LNCAP (cell line): ENCODE measurements at regions not wholly inside any gene's neighbourhood (a gene's known extent, or its start where the extent isn't known, plus 50 kb on each side); places are given as distances from the start of the nearest gene placed in this dataset.

ENCODE experiments used
- TF ChIP-seq, protein P1 (sequence below): fragments of 450-650 bp; IDR thresholded peaks from 2 replicates; pipeline ENCODE4 v1.5.1; 2017; ENCODE audit warnings: mild to moderate bottlenecking

DNA sequence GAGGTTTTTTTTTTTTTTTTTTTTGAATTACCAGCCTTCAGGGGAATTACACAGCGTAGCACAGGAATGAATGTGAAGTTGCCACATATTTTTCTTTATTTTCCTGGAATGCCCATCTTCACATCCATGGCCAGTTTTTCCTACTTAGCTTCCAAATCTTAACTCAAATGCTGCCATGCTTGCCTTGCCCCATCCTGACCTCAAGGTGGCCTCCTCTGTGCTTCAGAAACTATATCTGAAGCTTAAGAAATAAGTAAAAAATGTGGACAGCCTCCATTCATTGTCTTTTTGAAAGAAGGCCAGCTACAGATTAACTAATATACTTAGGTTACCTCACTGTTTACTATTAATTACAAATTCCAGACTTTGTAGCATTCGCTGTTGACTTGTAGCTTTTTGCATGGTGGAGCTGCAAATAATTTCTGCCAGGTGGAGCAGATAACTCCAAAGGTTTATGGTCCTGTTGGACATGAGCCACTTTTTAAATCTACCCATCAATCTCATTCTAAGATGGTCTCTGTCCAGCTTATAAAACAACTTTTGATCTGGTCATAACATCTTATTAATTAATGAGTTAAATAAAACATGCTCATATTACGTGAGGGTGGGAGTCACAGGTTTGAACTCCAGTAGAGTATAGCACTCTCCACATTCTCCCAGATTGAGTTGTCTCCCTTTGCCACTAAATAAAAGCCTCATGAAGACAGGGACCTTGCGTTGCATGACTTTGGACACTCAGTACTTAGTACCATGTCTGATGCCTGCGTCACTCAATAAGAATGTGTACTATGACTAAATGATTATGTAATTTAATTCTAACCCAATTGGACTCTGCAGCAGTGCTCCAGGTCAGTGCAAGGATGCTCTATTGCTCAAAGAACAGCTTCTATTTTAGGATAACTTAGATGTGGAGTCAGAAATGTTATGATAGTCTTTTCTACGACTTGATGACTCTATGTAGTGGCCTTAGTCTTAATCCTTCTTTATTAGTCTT is 678.6 kb upstream of the CITED2 start:
- TF ChIP-seq, protein P1, sequence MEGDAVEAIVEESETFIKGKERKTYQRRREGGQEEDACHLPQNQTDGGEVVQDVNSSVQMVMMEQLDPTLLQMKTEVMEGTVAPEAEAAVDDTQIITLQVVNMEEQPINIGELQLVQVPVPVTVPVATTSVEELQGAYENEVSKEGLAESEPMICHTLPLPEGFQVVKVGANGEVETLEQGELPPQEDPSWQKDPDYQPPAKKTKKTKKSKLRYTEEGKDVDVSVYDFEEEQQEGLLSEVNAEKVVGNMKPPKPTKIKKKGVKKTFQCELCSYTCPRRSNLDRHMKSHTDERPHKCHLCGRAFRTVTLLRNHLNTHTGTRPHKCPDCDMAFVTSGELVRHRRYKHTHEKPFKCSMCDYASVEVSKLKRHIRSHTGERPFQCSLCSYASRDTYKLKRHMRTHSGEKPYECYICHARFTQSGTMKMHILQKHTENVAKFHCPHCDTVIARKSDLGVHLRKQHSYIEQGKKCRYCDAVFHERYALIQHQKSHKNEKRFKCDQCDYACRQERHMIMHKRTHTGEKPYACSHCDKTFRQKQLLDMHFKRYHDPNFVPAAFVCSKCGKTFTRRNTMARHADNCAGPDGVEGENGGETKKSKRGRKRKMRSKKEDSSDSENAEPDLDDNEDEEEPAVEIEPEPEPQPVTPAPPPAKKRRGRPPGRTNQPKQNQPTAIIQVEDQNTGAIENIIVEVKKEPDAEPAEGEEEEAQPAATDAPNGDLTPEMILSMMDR = peak; percentile 68; the same call in 1 of the 2 replicates

DNA sequence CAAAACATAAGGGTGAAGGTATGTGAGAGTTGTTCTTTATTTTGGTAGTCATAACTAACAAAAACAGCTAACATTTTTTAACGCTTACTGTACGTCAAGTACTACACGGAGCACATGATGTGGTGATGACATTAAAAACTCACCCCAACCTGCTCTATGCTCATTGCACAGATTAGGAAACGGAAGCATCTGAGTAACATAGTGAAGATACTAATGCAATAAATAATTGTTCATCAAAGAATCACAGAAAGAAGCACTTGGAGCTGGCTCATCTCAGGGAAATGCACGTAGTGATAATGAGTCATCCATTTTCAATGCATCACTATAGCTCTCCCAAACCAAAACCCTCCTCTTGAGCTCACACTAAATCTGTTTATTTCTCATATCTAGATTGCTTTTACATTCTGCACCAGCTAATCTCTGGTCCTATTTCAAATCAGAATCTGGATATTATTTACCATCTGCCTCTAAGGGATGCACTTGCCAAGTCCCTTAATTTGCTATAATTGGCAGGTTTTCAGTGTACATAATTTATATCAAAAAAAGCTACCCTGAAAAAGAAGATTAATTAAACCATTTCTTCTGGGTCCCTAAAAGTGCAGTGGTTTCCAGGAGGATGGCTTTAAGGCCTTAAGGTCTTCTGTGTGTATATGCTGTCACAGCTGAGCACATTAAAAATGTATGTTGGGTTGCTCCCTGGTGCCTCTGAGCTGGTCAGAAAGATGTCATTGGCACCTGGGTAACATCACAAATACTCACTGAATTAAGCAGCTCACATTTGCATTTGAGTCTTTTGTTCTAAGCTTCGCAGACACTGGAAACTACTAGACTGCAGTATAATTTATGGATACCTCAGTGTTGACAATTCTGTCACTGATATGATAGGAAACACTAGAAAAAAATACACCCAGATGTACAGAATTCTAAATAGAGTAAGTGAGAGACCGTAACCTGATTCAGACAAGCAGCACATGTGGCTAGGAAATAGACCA is 677.4 kb upstream of the CITED2 start:
- TF ChIP-seq, protein P1 = no peak

DNA sequence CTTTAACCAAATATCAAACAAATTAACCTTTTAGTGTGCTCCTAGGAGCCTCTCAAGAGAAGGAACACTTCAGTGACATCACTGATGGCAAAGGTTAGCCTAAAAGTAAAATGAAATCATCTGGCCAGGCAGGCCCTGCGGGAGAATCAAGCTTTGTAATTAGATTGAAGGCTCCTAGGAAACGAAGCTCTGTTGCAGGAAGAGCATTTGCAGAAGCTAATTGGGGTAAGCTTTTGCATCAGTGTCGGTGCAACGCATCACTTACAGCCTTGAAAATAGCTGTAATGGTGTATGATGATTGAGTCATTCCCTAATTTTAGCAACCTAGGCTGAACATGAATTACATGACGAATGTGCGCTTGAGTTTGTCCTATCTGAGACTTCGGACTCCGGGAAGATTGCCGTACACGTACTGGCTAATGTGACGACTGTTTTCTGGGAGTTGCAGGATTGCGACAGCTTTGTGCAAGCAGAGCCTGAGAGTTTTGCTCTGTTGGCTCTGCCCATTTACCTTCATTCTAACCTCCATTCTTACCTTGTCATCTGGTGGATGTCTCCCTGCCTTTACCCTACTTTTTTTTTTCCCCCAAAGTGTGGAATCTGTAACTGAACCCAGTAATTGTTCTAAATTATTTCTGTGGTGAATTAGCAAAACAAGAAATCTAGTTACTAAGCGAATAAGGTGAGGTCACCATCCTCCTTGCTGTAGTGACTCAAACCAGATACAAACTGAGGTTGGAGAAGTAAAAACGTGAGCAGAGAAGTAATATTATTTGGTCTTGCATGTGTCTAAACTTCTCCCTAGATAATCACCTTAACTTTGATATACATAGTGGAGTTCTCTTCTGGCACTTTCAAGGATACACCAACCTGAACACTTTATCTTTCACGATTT is 675.9 kb upstream of the CITED2 start:
- TF ChIP-seq, protein P1 = no peak

DNA sequence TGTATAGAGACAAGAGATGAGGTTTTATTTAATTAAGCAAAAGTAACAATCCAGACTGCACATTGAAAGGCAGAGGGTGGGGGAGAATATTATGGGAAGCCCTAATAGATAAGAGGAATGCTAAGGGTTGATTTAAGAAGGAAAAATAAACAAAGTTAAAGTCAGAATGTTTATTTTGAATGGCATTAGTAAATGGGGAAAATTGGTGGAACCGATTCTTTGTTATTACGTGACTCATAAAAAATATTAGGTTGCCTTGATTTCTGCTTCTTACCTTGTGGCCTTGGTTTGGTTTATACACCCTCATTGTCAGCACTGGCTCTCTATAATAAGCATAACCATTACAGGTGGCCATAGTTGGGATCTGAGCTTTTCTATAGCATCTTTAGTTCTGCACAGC is 674.8 kb upstream of the CITED2 start:
- TF ChIP-seq, protein P1 = no peak

DNA sequence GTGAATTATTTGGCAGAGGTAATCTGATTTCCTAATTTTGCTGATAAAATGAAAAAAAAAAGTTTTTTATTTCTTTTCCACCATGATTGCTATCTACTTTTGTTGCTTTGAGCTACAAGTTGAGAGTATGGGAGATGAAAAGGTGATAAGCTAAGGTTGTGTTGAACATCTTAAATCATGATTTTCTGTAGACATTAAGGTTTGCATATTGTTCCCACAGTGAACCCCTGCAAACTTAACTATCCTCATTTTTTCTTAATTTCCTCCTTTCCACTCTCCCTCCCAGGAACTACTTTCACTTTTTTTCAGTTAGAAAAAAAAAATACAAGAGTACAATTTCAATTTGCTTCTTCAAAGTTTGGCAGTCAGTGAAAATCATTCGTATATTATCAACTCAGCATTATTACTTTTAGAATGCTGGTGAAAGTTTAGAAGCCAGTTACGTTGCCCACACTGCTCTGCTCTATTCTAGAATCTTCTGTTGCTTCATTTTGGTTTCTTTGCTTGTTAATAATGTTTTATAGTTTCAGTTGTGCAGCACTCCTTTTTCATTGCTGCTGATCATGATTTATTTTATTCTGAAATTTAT is 673.8 kb upstream of the CITED2 start:
- TF ChIP-seq, protein P1 = no peak

DNA sequence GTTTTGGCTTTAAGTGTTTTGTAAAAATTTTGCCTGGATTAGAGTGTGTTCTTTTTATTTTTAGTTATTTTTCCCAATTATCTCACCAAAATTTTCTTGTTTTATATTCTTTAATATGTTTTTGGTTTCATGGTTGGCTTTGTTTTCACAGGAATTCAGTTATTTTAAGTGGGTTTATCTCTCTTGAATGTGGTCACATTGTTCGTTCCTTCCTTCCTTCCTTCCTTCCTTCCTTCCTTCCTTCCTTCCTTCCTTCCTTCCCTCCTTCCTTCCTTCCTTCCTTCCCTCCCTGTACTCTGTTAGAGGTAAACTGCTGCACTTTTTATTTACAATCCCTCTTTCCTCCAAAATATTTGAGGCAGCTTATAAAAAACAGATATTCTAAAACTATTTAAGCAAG is 672.9 kb upstream of the CITED2 start:
- TF ChIP-seq, protein P1 = no peak
